ENCODE measurements at regions not wholly inside any gene's neighbourhood (a gene's known extent, or its start where the extent isn't known, plus 50 kb on each side); places are given as distances from the start of the nearest gene placed in this dataset.

- Histone ChIP-seq H3K27ac (replicated peaks) (no peak overlapping the region), H3K4me3 (replicated peaks; ENCODE audit: insufficient read depth, low read length) (no peak overlapping the region), H3K27me3 (ENCODE audit: insufficient read depth, poor library complexity, severe bottlenecking) (no peaks in the 10 kb centered on the region)
- no peak for TF ChIP-seq GABPA (IDR thresholded peaks at IDR 0.05; ENCODE audit: low read depth)
- no peak for TF ChIP-seq SPI1 (IDR thresholded peaks at IDR 0.05; ENCODE audit: borderline replicate concordance, low read depth)
- TF ChIP-seq CTCF (IDR thresholded peaks at IDR 0.05; ENCODE audit: insufficient read depth, low read length): no peak
- TF ChIP-seq, protein P1, sequence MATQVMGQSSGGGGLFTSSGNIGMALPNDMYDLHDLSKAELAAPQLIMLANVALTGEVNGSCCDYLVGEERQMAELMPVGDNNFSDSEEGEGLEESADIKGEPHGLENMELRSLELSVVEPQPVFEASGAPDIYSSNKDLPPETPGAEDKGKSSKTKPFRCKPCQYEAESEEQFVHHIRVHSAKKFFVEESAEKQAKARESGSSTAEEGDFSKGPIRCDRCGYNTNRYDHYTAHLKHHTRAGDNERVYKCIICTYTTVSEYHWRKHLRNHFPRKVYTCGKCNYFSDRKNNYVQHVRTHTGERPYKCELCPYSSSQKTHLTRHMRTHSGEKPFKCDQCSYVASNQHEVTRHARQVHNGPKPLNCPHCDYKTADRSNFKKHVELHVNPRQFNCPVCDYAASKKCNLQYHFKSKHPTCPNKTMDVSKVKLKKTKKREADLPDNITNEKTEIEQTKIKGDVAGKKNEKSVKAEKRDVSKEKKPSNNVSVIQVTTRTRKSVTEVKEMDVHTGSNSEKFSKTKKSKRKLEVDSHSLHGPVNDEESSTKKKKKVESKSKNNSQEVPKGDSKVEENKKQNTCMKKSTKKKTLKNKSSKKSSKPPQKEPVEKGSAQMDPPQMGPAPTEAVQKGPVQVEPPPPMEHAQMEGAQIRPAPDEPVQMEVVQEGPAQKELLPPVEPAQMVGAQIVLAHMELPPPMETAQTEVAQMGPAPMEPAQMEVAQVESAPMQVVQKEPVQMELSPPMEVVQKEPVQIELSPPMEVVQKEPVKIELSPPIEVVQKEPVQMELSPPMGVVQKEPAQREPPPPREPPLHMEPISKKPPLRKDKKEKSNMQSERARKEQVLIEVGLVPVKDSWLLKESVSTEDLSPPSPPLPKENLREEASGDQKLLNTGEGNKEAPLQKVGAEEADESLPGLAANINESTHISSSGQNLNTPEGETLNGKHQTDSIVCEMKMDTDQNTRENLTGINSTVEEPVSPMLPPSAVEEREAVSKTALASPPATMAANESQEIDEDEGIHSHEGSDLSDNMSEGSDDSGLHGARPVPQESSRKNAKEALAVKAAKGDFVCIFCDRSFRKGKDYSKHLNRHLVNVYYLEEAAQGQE (IDR thresholded peaks at IDR 0.05; ENCODE audit: insufficient replicate concordance, low read depth): no peak
- no peak for TF ChIP-seq POLR2AphosphoS5 (IDR thresholded peaks at IDR 0.05; ENCODE audit: low read depth)
- no peak for DNase-seq (ENCODE audit: low read depth in 1 of 2, low spot score in 1 of 2)
Measured at GRCh38 chr14:105737504-105738246, 211.3 kb downstream of the TMEM121 start.

DNA sequence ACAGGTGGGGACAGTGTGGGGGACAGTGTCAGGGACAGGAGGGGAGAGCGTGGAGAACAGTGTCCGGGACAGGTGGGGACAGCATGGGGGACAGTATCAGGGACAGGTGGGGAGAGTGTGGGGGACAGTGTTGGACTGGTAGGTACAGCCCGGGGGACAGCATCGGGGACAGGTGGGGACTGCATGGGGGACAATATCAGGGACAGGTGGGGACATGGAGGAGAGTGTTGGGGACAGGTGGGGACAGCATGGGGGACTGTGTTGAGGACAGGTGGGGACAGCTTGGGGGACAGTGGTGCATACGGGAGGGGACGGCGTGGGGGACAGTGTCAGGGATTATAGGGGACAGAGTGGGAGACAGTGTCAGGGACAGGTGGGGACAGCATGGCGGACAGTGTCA lies 212.3 kb downstream of the TMEM121 start:
- DNase-seq (ENCODE audit: low read depth in 1 of 2, low spot score in 1 of 2): no peak
- no peak overlapping the region for H3K4me3 ChIP-seq (replicated peaks; ENCODE audit: insufficient read depth, low read length)

More for the DNA sequence above, 212.3 kb downstream of the TMEM121 start:
- no peak overlapping the region for H3K27ac ChIP-seq (replicated peaks)
- TF ChIP-seq, protein P1 (IDR thresholded peaks at IDR 0.05; ENCODE audit: insufficient replicate concordance, low read depth): no peak
- TF ChIP-seq CTCF (IDR thresholded peaks at IDR 0.05; ENCODE audit: insufficient read depth, low read length): no peak
- TF ChIP-seq SPI1 (IDR thresholded peaks at IDR 0.05; ENCODE audit: borderline replicate concordance, low read depth): no peak
- TF ChIP-seq POLR2AphosphoS5 (IDR thresholded peaks at IDR 0.05; ENCODE audit: low read depth): no peak
- no peak for TF ChIP-seq GABPA (IDR thresholded peaks at IDR 0.05; ENCODE audit: low read depth)
- no peaks in the 10 kb centered on the region for H3K27me3 ChIP-seq (ENCODE audit: insufficient read depth, poor library complexity, severe bottlenecking)
